Stimulated activated CD4-positive, alpha-beta T cell treated with anti-CD3 and anti-CD28 coated beads, Interleukin-2, amount 100 ng/mL, for 4 hours (primary cell): ENCODE measurements at regions not wholly inside any gene's neighbourhood (a gene's known extent, or its start where the extent isn't known, plus 50 kb on each side); places are given as distances from the start of the nearest gene placed in this dataset.

Experiments used
- DNase-seq: peaks from one replicate; pipeline ENCODE4 v3.0.0-alpha.2; 2020; ENCODE audit warnings: low read depth

GRCh38 chr3:181075098-181075497 lies 85.6 kb upstream of the DNAJC19 start:
- DNase-seq, result no peak

DNA sequence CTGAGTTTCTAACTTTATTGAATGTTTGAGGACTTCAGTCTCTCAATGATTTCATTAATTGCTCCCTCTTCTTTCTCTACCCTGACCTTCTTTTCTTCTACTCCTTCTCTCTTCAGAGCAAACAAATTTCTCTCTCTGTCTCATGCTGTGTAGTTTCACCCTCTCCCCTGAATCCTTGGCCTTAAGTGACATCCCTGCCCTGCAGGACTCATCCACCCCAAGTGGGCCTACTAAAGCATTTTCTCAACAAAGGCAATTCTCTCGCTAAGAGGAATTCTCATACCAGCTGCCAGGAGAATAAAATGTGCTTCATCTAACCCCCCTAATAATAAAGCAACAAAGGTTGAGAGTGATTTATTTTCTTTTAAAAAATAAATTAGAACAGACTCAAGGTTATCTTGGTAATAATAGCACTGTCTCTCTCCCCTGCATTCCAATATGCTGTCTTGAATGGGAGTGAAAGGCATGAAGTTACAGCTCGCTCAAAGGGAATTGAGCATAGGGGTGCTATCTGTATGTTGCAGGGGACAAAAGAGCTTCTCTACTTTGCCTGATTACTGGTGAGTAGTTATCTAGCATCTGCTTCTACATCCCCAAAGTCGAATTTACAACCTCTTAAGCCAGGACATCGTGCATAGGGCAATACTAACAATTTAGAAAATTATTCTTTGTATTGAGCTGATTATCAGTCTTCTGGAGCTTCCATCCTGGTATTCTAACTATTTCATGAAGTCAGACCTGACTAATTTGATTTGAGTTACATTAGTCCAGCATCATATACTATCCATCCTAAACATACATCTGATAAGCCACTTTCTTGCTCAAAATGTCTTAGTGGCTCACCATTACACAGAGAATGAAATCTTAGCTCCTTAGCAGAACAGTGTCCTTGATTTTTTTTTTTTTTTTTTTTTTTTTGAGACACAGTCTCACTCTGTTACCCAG lies 76.9 kb upstream of the DNAJC19 start:
- no peak for DNase-seq

DNA sequence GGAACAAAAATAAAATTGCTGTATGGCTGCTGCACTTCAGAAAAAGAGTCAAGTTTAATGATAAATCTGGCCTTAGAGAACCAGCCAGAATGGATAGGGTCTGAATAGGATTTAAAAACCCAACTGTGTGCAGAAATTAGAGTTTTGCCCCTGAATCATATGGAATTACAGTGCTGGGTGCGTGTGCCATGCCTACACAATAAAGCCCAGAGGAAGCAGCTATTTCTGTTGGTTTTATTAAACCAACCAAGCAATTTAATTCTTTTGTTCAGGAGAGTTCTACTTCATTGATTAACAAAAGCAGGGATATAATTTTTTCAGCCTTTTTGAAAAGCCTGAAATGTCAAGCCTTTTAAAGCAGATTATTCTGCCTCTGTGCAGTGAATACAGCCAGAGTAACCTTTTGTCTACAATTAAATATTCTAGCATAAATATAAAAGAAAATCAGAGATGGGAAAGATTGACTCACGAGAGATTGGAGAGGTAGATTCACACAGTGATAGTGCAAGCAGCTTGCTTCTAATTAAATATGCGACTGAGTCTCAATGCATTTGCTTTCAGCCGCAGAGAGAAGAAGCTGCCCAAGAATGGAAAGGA lies 66.7 kb upstream of the DNAJC19 start:
- no peak for DNase-seq

- no peak for DNase-seq
Measured at GRCh38 chr3:181054538-181054937, 65.0 kb upstream of the DNAJC19 start.

DNA sequence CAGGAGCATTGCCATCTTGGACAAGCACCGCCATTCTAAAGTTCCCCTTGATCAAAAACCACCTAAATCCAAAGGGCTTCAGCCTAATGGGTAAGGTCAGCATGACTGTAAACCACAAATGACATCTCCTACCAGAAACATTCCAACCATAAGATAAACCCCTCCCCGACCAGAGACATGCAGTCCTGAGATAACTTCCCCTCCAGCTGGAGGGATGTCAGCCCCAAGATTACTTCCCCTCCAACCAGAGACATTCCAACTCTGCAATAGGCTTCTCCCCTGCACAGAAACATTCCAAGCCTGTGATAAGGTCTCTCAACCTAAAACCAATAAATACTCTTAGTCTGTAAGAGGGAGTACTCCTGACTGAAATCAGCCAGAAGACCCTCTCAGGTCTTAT lies 62.7 kb upstream of the DNAJC19 start:
- DNase-seq, result no peak

GRCh38 chr3:181050738-181051137 lies 61.2 kb upstream of the DNAJC19 start:
- DNase-seq, result no peak

GRCh38 chr3:181040030-181040429 lies 50.5 kb upstream of the DNAJC19 start:
- DNase-seq, result no peak
